ENCODE measurements at regions not wholly inside any gene's neighbourhood (a gene's known extent, or its start where the extent isn't known, plus 50 kb on each side); places are given as distances from the start of the nearest gene placed in this dataset.

GRCh38 chr3:34237946-34238345 lies 439.5 kb downstream of the PDCD6IP start:
- no peaks in the 10 kb centered on the region for H3F3A ChIP-seq (ENCODE audit: insufficient read depth)
- H3K4me2 ChIP-seq (ENCODE audit: low read depth, low read length, poor library complexity, severe bottlenecking): no peak overlapping the region
- H2AFZ ChIP-seq (ENCODE audit: low read depth, low read length, severe bottlenecking): no peak overlapping the region
- no peaks in the 10 kb centered on the region for H4K20me1 ChIP-seq (ENCODE audit: low read depth, low read length)
- H3K9ac ChIP-seq (ENCODE audit: low read length): no peak overlapping the region
- H3K9me3 ChIP-seq (ENCODE audit: insufficient read depth, low read length): no peaks in the 10 kb centered on the region
- H3K4me3 ChIP-seq (ENCODE audit: insufficient read depth, low read length, poor library complexity, severe bottlenecking): no peak overlapping the region
- H3K9me2 ChIP-seq (replicated peaks; ENCODE audit: insufficient read depth, low read length): no peaks in the 10 kb centered on the region
- no peaks in the 10 kb centered on the region for H3K79me2 ChIP-seq (ENCODE audit: insufficient read depth, low read length)
- no peaks in the 10 kb centered on the region for H3K27me3 ChIP-seq (ENCODE audit: low read length)
- H3K27ac ChIP-seq (ENCODE audit: low read depth, low read length): no peak overlapping the region
- TF ChIP-seq, protein P1, sequence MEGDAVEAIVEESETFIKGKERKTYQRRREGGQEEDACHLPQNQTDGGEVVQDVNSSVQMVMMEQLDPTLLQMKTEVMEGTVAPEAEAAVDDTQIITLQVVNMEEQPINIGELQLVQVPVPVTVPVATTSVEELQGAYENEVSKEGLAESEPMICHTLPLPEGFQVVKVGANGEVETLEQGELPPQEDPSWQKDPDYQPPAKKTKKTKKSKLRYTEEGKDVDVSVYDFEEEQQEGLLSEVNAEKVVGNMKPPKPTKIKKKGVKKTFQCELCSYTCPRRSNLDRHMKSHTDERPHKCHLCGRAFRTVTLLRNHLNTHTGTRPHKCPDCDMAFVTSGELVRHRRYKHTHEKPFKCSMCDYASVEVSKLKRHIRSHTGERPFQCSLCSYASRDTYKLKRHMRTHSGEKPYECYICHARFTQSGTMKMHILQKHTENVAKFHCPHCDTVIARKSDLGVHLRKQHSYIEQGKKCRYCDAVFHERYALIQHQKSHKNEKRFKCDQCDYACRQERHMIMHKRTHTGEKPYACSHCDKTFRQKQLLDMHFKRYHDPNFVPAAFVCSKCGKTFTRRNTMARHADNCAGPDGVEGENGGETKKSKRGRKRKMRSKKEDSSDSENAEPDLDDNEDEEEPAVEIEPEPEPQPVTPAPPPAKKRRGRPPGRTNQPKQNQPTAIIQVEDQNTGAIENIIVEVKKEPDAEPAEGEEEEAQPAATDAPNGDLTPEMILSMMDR (IDR thresholded peaks at IDR 0.05; ENCODE audit: insufficient read depth, low read length, poor library complexity, severe bottlenecking): no peak
- TF ChIP-seq EZH2phosphoT487 (conservative IDR thresholded peaks at IDR 0.05; ENCODE audit: low read length): no peak
- H3K36me3 ChIP-seq (ENCODE audit: low read length): no peaks in the 10 kb centered on the region

DNA sequence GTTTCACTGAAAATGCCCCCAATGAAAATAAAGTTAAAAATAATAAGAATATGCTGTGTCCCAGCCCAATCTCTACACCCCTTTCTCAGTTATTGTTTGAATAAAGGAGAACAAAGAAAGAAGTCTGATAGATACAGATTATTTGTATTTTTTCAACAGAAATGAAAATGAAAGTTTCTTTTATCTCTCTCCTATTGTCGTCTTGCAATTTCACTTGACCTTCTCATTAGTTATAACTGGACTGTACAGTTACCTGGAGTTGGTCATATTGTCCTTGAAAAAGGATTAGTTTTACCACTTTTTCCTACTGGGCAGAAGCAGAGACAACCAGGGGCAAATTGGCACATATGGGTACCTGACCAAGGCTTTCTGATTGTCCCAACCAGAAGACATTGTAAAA lies 440.0 kb downstream of the PDCD6IP start:
- Histone ChIP-seq H3K9me3 (ENCODE audit: insufficient read depth, low read length) (no peaks in the 10 kb centered on the region), H3K36me3 (ENCODE audit: low read length) (no peaks in the 10 kb centered on the region), H3F3A (ENCODE audit: insufficient read depth) (no peaks in the 10 kb centered on the region), H3K4me2 (ENCODE audit: low read depth, low read length, poor library complexity, severe bottlenecking) (no peak overlapping the region), H3K27me3 (ENCODE audit: low read length) (no peaks in the 10 kb centered on the region), H2AFZ (ENCODE audit: low read depth, low read length, severe bottlenecking) (no peak overlapping the region), H3K4me3 (ENCODE audit: insufficient read depth, low read length, poor library complexity, severe bottlenecking) (no peak overlapping the region), H4K20me1 (ENCODE audit: low read depth, low read length) (no peaks in the 10 kb centered on the region), H3K9ac (ENCODE audit: low read length) (no peak overlapping the region), H3K79me2 (ENCODE audit: insufficient read depth, low read length) (no peaks in the 10 kb centered on the region), H3K9me2 (replicated peaks; ENCODE audit: insufficient read depth, low read length) (no peaks in the 10 kb centered on the region), H3K27ac (ENCODE audit: low read depth, low read length) (no peak overlapping the region)
- TF ChIP-seq, protein P1 (IDR thresholded peaks at IDR 0.05; ENCODE audit: insufficient read depth, low read length, poor library complexity, severe bottlenecking): no peak
- no peak for TF ChIP-seq EZH2phosphoT487 (conservative IDR thresholded peaks at IDR 0.05; ENCODE audit: low read length)

DNA sequence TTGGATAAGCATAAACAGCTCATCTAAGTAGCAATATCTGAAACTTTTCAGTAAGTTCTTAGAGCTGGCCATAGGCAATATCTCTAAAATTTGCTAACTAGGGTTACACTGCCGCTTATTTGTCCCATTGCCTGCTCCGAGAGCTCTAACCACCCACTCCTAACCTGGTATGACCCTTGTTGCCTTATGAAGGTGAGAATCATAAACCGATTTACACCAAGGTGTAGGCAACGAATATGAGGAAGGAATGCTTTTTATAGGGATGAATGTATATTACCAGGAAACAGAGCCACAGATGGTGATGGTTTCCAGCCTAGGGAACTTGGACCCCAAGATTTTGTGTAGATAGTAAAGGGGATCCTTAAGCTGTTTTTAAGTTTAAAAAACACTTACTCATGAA lies 440.9 kb downstream of the PDCD6IP start:
- Histone ChIP-seq H4K20me1 (ENCODE audit: low read depth, low read length) (no peaks in the 10 kb centered on the region), H3K4me2 (ENCODE audit: low read depth, low read length, poor library complexity, severe bottlenecking) (no peak overlapping the region), H3K79me2 (ENCODE audit: insufficient read depth, low read length) (no peaks in the 10 kb centered on the region), H3K9me2 (replicated peaks; ENCODE audit: insufficient read depth, low read length) (no peaks in the 10 kb centered on the region), H3K27me3 (ENCODE audit: low read length) (no peaks in the 10 kb centered on the region), H2AFZ (ENCODE audit: low read depth, low read length, severe bottlenecking) (no peak overlapping the region), H3F3A (ENCODE audit: insufficient read depth) (no peaks in the 10 kb centered on the region), H3K27ac (ENCODE audit: low read depth, low read length) (no peak overlapping the region), H3K9ac (ENCODE audit: low read length) (no peak overlapping the region), H3K36me3 (ENCODE audit: low read length) (no peaks in the 10 kb centered on the region), H3K9me3 (ENCODE audit: insufficient read depth, low read length) (no peaks in the 10 kb centered on the region), H3K4me3 (ENCODE audit: insufficient read depth, low read length, poor library complexity, severe bottlenecking) (no peak overlapping the region)
- TF ChIP-seq, protein P1 (IDR thresholded peaks at IDR 0.05; ENCODE audit: insufficient read depth, low read length, poor library complexity, severe bottlenecking): no peak
- TF ChIP-seq EZH2phosphoT487 (conservative IDR thresholded peaks at IDR 0.05; ENCODE audit: low read length): no peak
